GM12878 (cell line): ENCODE measurements at regions not wholly inside any gene's neighbourhood (a gene's known extent, or its start where the extent isn't known, plus 50 kb on each side); places are given as distances from the start of the nearest gene placed in this dataset.

Source experiments
- ATF2 ChIP-seq: IDR thresholded peaks from 2 replicates; pipeline ENCODE4 v1.6.1; 2012; ENCODE audit warnings: low read length, inconsistent platforms
- CHD4 ChIP-seq: fragments of 200-600 bp; sonication (generic); IDR thresholded peaks from 2 replicates; pipeline ENCODE4 v1.6.1; 2016; ENCODE audit warnings: mild to moderate bottlenecking
- CTCF ChIP-seq, 3 experiments: IDR thresholded peaks in 2 of 3; conservative IDR thresholded peaks in 1 of 3; 2 replicates each; pipeline ENCODE4 v1.5.1; 2011; ENCODE audit warnings: low read depth in 3 of 3, low read length in 3 of 3, mild to moderate bottlenecking in 3 of 3, control low read depth in 2 of 3, moderate library complexity in 2 of 3, inconsistent platforms in 1 of 3, mixed read lengths in 1 of 3; ENCODE audit not compliant: control insufficient read depth in 2 of 3, insufficient read depth in 1 of 3; ENCODE audit errors: extremely low read depth in 1 of 3
- GABPA ChIP-seq: IDR thresholded peaks from 2 replicates; pipeline ENCODE4 v1.6.1; 2014; ENCODE audit warnings: antibody characterized with exemption, low read depth, mild to moderate bottlenecking, inconsistent platforms
- JUNB ChIP-seq: IDR thresholded peaks from 2 replicates; pipeline ENCODE4 v1.6.1; 2016; ENCODE audit warnings: antibody characterized with exemption, mild to moderate bottlenecking
- PKNOX1 ChIP-seq: fragments of 450-650 bp; IDR thresholded peaks from 2 replicates; pipeline ENCODE4 v1.6.1; 2016; ENCODE audit warnings: mild to moderate bottlenecking
- POLR2A ChIP-seq: IDR thresholded peaks from 2 replicates; pipeline ENCODE4 v1.6.1; 2011; ENCODE audit warnings: low read depth, mild to moderate bottlenecking, low read length
- SUZ12 ChIP-seq: fragments of 200-600 bp; sonication (generic); IDR thresholded peaks from one replicate; pipeline ENCODE4 v1.6.1; 2018; ENCODE audit warnings: antibody characterized with exemption, mild to moderate bottlenecking; ENCODE audit not compliant: unreplicated experiment
- TAF1 ChIP-seq: IDR thresholded peaks from 2 replicates; pipeline ENCODE4 v1.6.1; 2011; ENCODE audit warnings: mild to moderate bottlenecking, low read depth, low read length, borderline replicate concordance
- TCF12 ChIP-seq: IDR thresholded peaks from 2 replicates; pipeline ENCODE4 v1.6.1; 2011; ENCODE audit warnings: low read depth, mild to moderate bottlenecking, low read length
- ZBTB33 ChIP-seq: fragments of 450-650 bp; IDR thresholded peaks from 2 replicates; pipeline ENCODE4 v1.6.1; 2017; ENCODE audit warnings: mild to moderate bottlenecking
- ZZZ3 ChIP-seq: IDR thresholded peaks from 2 replicates; pipeline ENCODE4 v1.6.1; 2011; ENCODE audit warnings: low read depth; ENCODE audit not compliant: control insufficient read depth, insufficient read length
- TF ChIP-seq, protein P1 (sequence below): fragments of 450-650 bp; IDR thresholded peaks from 2 replicates; pipeline ENCODE4 v1.6.1; 2017; ENCODE audit warnings: antibody characterized with exemption, mild to moderate bottlenecking, moderate library complexity
- TF ChIP-seq, protein P2 (sequence below): fragments of 450-650 bp; formaldehyde crosslinking; IDR thresholded peaks from 2 replicates; pipeline ENCODE4 v1.4.0; 2022; ENCODE audit warnings: mild to moderate bottlenecking, moderate library complexity

DNA sequence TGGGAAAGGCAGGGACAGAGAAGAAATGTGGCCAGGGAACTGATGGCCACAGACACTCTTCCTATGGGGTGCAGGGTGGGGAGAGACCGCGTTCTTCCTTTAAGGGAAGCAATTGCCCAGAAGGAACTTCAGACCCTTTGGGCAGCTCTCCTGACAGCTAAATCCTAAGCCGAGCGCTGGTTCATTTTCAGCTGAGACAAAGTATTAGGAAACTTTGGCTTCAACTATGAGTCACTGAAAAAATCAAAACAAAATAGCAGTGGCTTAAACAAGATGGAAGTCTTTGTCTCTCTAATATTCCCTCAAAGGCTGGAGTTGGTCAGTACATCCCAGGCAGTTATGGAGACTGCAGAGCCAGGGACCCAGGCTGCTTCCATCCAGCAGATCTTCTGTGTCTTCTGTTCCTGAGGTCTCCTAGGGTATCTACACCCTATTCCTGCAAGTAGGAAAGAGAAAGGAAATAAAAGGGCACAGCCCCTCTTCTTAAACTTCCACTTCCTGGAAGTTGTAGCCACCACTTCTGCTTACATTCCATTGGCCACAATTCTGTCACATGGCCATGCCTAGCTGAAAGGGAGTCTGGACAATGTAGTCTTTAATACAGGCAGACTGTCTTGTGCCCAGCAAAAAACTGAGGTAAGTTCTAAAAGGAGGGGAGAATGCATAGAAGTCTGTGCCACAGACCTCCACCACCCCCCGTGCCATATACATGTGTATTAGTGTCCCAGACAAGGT, 163.5 kb downstream of the KATNAL1 start:
- no peak for TF ChIP-seq ZBTB33
- TF ChIP-seq, protein P1, sequence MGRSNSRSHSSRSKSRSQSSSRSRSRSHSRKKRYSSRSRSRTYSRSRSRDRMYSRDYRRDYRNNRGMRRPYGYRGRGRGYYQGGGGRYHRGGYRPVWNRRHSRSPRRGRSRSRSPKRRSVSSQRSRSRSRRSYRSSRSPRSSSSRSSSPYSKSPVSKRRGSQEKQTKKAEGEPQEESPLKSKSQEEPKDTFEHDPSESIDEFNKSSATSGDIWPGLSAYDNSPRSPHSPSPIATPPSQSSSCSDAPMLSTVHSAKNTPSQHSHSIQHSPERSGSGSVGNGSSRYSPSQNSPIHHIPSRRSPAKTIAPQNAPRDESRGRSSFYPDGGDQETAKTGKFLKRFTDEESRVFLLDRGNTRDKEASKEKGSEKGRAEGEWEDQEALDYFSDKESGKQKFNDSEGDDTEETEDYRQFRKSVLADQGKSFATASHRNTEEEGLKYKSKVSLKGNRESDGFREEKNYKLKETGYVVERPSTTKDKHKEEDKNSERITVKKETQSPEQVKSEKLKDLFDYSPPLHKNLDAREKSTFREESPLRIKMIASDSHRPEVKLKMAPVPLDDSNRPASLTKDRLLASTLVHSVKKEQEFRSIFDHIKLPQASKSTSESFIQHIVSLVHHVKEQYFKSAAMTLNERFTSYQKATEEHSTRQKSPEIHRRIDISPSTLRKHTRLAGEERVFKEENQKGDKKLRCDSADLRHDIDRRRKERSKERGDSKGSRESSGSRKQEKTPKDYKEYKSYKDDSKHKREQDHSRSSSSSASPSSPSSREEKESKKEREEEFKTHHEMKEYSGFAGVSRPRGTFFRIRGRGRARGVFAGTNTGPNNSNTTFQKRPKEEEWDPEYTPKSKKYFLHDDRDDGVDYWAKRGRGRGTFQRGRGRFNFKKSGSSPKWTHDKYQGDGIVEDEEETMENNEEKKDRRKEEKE = no peak
- TF ChIP-seq ATF2 = no peak
- TF ChIP-seq CTCF (IDR thresholded peaks at IDR 0.05 in 2 of 3, conservative IDR thresholded peaks at IDR 0.05 in 1 of 3; ENCODE audit: control insufficient read depth in 2 of 3, extremely low read depth in 1 of 3, insufficient read depth in 1 of 3, low read depth in 3 of 3, low read length in 3 of 3) = no peak
- TF ChIP-seq TCF12 = no peak
- TF ChIP-seq TAF1 = no peak
- no peak for TF ChIP-seq JUNB
- no peak for TF ChIP-seq GABPA
- no peak for TF ChIP-seq SUZ12
- TF ChIP-seq, protein P2, sequence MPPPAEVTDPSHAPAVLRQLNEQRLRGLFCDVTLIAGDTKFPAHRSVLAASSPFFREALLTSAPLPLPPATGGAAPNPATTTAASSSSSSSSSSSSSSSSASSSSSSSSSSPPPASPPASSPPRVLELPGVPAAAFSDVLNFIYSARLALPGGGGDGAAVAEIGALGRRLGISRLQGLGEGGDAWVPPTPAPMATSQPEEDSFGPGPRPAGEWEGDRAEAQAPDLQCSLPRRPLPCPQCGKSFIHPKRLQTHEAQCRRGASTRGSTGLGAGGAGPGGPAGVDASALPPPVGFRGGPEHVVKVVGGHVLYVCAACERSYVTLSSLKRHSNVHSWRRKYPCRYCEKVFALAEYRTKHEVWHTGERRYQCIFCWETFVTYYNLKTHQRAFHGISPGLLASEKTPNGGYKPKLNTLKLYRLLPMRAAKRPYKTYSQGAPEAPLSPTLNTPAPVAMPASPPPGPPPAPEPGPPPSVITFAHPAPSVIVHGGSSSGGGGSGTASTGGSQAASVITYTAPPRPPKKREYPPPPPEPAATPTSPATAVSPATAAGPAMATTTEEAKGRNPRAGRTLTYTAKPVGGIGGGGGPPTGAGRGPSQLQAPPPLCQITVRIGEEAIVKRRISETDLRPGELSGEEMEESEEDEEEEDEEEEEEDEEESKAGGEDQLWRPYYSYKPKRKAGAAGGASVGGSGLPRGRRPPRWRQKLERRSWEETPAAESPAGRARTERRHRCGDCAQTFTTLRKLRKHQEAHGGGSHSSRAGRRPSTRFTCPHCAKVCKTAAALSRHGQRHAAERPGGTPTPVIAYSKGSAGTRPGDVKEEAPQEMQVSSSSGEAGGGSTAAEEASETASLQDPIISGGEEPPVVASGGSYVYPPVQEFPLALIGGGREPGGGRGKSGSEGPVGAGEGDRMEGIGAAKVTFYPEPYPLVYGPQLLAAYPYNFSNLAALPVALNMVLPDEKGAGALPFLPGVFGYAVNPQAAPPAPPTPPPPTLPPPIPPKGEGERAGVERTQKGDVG (CRISPR knock-in tag) = no peak
- TF ChIP-seq CHD4 = no peak
- TF ChIP-seq PKNOX1 = no peak
- TF ChIP-seq ZZZ3 = no peak
- no peak for TF ChIP-seq POLR2A
